Spleen (tissue), 11 donors: ENCODE measurements at regions not wholly inside any gene's neighbourhood (a gene's known extent, or its start where the extent isn't known, plus 50 kb on each side); places are given as distances from the start of the nearest gene placed in this dataset.

Source experiments
- DNase-seq: peaks from one replicate; pipeline ENCODE4 v3.0.0-alpha.2; 2020
- H3K27ac ChIP-seq, 8 donors: fragments of 200-600 bp; sonication (generic) in 7 of 8; 1 replicate in 4 of 8; 2 replicates in 4 of 8; pipeline versions ENCODE4 v1.5.0 to v1.8.0; 2016 to 2021; ENCODE audit warnings: inconsistent platforms in 4 of 8, mild to moderate bottlenecking in 4 of 8, moderate library complexity in 1 of 8
- H3K27me3 ChIP-seq, 7 donors: fragments of 200-600 bp; sonication (generic) in 6 of 7; replicated peaks in 1 of 7; 1 replicate in 4 of 7; 2 replicates in 3 of 7; pipeline versions ENCODE4 v1.5.0 to v1.8.0; 2016 to 2021; ENCODE audit warnings: inconsistent platforms in 3 of 7, mild to moderate bottlenecking in 1 of 7
- H3K36me3 ChIP-seq, 6 donors: fragments of 200-600 bp; sonication (generic) in 5 of 6; 1 replicate in 4 of 6; 2 replicates in 2 of 6; pipeline versions ENCODE4 v1.5.0 to v1.8.0; 2016 to 2021; ENCODE audit warnings: inconsistent platforms in 2 of 6
- H3K4me1 ChIP-seq, 6 donors: fragments of 200-600 bp; sonication (generic) in 5 of 6; 1 replicate in 3 of 6; 2 replicates in 3 of 6; pipeline versions ENCODE4 v1.5.0 to v1.8.0; 2016 to 2021; ENCODE audit warnings: inconsistent platforms in 3 of 6
- H3K4me3 ChIP-seq, 8 donors: fragments of 200-600 bp; sonication (generic) in 7 of 8; 1 replicate in 4 of 8; 2 replicates in 4 of 8; pipeline versions ENCODE4 v1.5.0 to v1.8.0; 2016 to 2021; ENCODE audit warnings: inconsistent platforms in 4 of 8, mild to moderate bottlenecking in 4 of 8, moderate library complexity in 2 of 8
- H3K9me3 ChIP-seq, 8 donors: fragments of 200-600 bp; sonication (generic) in 7 of 8; 1 replicate in 4 of 8; 2 replicates in 4 of 8; pipeline versions ENCODE4 v1.5.0 to v1.8.0; 2016 to 2021; ENCODE audit warnings: inconsistent platforms in 4 of 8
- CTCF ChIP-seq, 11 experiments: fragments of 200-600 bp in 7 of 11; fragments of 450-650 bp in 4 of 11; sonication (generic) in 4 of 11; IDR thresholded peaks in 8 of 11; conservative IDR thresholded peaks in 3 of 11; 1 replicate in 7 of 11; 2 replicates in 4 of 11; pipeline versions ENCODE4 v1.4.0 to v1.8.0; 2016 to 2021; ENCODE audit warnings: antibody characterized with exemption in 11 of 11, inconsistent platforms in 4 of 11, mild to moderate bottlenecking in 1 of 11
- POLR2A ChIP-seq, 3 donors: fragments of 450-650 bp; IDR thresholded peaks; one replicate each; pipeline ENCODE4 v1.5.1; 2017; ENCODE audit warnings: antibody characterized with exemption in 3 of 3, mild to moderate bottlenecking in 1 of 3
- POLR2AphosphoS5 ChIP-seq, 3 donors: sonication (generic); formaldehyde crosslinking; IDR thresholded peaks; one replicate each; pipeline ENCODE4 v1.5.1; 2017; ENCODE audit warnings: antibody characterized with exemption in 3 of 3
- WGBS, 5 donors: extraction: QIAGEN DNeasy Blood & Tissue Kit in 3 of 5; methylation state at CpG; one replicate each; pipeline versions ENCODE4 v1.1.5 to v1.1.7; 2013 to 2018; 5-methylcytosine and 5-hydroxymethylcytosine counted together
- intact Hi-C: fragments of 100-400 bp; cut with DNase I; formaldehyde crosslinking; loops from one replicate; pipeline ENCODE4 v1.15.0; 2023; ENCODE audit warnings: low total_unique reads
- donor health status: healthy with polysubstance abuse.
- donor health status: DM: no; HTN: no; CAD: no; lungs with moderate emphysema.
- donor health status: DM: no; HTN: no; CAD: no.
- donor health status: Bipolar disorder and iron deficiency.
- donor health status: healthy.
- donor health status: DM: no; HTN: no; CAD: no.
- donor health status: DM: yes; HTN: yes; CAD: no.

- intact Hi-C loops = no loop called here
- Histone ChIP-seq H3K36me3 (no peaks in the 10 kb centered on the region), H3K4me1 (peaks cover 0 to 30% (median 7%) of the 10 kb centered on the region in 6 donors), H3K9me3 (no peaks in the 10 kb centered on the region), H3K27me3 (no peaks in the 10 kb centered on the region), H3K27ac (peak overlapping the region in 3 of 8 donors; percentile 14 to 43 (median 41)), H3K4me3 (no peak overlapping the region)
- no peak for TF ChIP-seq POLR2AphosphoS5 (IDR thresholded peaks at IDR 0.05)
- TF ChIP-seq CTCF (IDR thresholded peaks at IDR 0.05 in 8 of 11, conservative IDR thresholded peaks at IDR 0.05 in 3 of 11) = no peak
- no peak for TF ChIP-seq POLR2A (IDR thresholded peaks at IDR 0.05)
- WGBS, 5 donors = 56 to 75% (median 71%) methylated on average over 5 of the region's 5 CpGs
- no peak for DNase-seq
These were observed 104.4 kb upstream of the ESR1 start for GRCh38 chr6:151702851-151703658.

GRCh38 chr6:151704383-151704782 lies 103.1 kb upstream of the ESR1 start:
- Histone ChIP-seq H3K4me1 (peaks cover 0 to 30% (median 7%) of the 10 kb centered on the region in 6 donors), H3K27me3 (no peaks in the 10 kb centered on the region), H3K4me3 (no peak overlapping the region), H3K27ac (no peak overlapping the region), H3K9me3 (no peaks in the 10 kb centered on the region), H3K36me3 (no peaks in the 10 kb centered on the region)
- DNase-seq = no peak
- no peak for TF ChIP-seq POLR2AphosphoS5 (IDR thresholded peaks at IDR 0.05)
- TF ChIP-seq CTCF (IDR thresholded peaks at IDR 0.05 in 8 of 11, conservative IDR thresholded peaks at IDR 0.05 in 3 of 11) = no peak
- TF ChIP-seq POLR2A (IDR thresholded peaks at IDR 0.05) = no peak
- intact Hi-C loops = no loop called here
- 77 to 80% (median 79%) methylated on average over 5 of the region's 5 CpGs for WGBS, 5 donors

GRCh38 chr6:151705993-151706733 lies 101.3 kb upstream of the ESR1 start:
- Histone ChIP-seq H3K27ac (no peak overlapping the region), H3K4me3 (no peak overlapping the region), H3K36me3 (no peaks in the 10 kb centered on the region), H3K9me3 (peaks cover 0 to under 1% (median 0%) of the 10 kb centered on the region in 8 donors), H3K4me1 (peaks cover 0 to 25% (median 7%) of the 10 kb centered on the region in 6 donors), H3K27me3 (no peaks in the 10 kb centered on the region)
- no peak for DNase-seq
- WGBS, 5 donors = 78 to 91% (median 84%) methylated on average over 6 of the region's 6 CpGs
- intact Hi-C loops = no loop called here
- TF ChIP-seq CTCF (IDR thresholded peaks at IDR 0.05 in 8 of 11, conservative IDR thresholded peaks at IDR 0.05 in 3 of 11) = no peak

GRCh38 chr6:151709329-151709728 lies 98.2 kb upstream of the ESR1 start:
- intact Hi-C loops = no loop called here
- WGBS, 5 donors = 79 to 93% (median 89%) methylated on average over 3 of the region's 3 CpGs
- peaks cover 0 to 30% (median 20%) of the 10 kb centered on the region in 8 donors for H3K9me3 ChIP-seq
- no peak overlapping the region for H3K4me3 ChIP-seq
- TF ChIP-seq POLR2A (IDR thresholded peaks at IDR 0.05) (no peak), CTCF (IDR thresholded peaks at IDR 0.05 in 8 of 11, conservative IDR thresholded peaks at IDR 0.05 in 3 of 11) (no peak), POLR2AphosphoS5 (IDR thresholded peaks at IDR 0.05) (no peak)
- H3K27me3 ChIP-seq = no peaks in the 10 kb centered on the region
- no peak overlapping the region for H3K27ac ChIP-seq
- H3K4me1 ChIP-seq = no peaks in the 10 kb centered on the region
- no peaks in the 10 kb centered on the region for H3K36me3 ChIP-seq
- no peak for DNase-seq
